GM10248 (cell line): ENCODE measurements at regions not wholly inside any gene's neighbourhood (a gene's known extent, or its start where the extent isn't known, plus 50 kb on each side); places are given as distances from the start of the nearest gene placed in this dataset.

ENCODE experiments used
- CTCF ChIA-PET: fragments of 300-600 bp; sonication (Branson Sonifier 250); formaldehyde crosslinking; extraction: SDS; loops from one replicate; lab custom pipeline; 2021; ENCODE audit warnings: antibody characterized with exemption; lab: Yijun Ruan, JAX
- POLR2A ChIA-PET: fragments of 350-650 bp; sonication (Branson Sonifier 250); formaldehyde crosslinking; extraction: SDS; loops from one replicate; lab custom pipeline; 2020; ENCODE audit warnings: antibody characterized with exemption; lab: Yijun Ruan, JAX
- DNase-seq: peaks from one replicate; pipeline ENCODE4 v3.0.0; 2012; ENCODE audit errors: extremely low spot score
- TF ChIP-seq, protein P1 (sequence below): IDR thresholded peaks from 2 replicates; pipeline ENCODE4 v1.5.1; 2012; ENCODE audit warnings: mild to moderate bottlenecking, low read depth; ENCODE audit errors: extremely low read depth, missing control alignments, control extremely low read depth

DNA sequence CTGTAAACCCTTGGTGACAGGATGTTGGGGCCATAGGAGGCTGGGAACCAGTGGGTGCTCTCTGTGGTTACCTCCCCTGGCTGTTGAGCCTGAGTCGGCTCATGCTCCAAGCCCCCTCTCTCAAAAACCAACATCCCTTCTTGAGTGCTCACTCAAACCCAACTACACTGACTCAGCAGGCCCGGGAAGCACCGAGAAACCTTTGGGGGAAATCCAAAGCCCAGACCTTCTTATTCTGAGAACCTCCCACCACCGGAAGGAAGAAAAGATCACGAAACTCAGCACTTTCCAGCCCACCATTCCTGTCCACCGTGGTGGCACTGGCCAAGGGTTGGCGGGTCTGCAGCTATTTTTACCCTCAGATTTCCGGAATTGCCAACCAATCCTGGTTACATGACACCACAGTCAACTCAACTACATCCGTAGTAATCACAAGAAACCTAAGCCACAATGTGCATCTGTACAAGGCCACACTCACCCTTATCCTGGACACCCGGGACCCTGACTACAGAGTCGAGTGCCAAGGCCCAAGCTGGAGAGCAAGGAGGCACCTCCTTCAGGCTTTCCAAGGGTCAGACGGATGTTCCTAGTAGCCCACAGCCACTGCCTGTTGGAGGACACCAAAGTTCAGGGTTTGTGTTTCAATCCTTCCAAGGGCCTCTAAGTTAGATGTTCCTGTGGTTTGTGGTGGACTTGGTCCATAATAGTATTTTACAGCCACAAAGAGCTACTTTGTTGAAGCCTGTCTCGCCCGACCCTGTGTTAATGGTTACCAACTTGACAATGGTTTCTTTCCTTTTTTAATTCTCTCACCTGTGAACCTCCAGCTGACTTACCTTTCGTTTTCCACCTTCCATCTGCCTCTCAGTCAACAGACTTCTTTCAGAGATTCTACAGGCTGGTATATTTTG is 317.0 kb downstream of the CDC5L start:
- ChIA-PET CTCF (no interaction called here), POLR2A (no interaction called here)
- TF ChIP-seq, protein P1, sequence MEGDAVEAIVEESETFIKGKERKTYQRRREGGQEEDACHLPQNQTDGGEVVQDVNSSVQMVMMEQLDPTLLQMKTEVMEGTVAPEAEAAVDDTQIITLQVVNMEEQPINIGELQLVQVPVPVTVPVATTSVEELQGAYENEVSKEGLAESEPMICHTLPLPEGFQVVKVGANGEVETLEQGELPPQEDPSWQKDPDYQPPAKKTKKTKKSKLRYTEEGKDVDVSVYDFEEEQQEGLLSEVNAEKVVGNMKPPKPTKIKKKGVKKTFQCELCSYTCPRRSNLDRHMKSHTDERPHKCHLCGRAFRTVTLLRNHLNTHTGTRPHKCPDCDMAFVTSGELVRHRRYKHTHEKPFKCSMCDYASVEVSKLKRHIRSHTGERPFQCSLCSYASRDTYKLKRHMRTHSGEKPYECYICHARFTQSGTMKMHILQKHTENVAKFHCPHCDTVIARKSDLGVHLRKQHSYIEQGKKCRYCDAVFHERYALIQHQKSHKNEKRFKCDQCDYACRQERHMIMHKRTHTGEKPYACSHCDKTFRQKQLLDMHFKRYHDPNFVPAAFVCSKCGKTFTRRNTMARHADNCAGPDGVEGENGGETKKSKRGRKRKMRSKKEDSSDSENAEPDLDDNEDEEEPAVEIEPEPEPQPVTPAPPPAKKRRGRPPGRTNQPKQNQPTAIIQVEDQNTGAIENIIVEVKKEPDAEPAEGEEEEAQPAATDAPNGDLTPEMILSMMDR = no peak
- peak; percentile 43 for DNase-seq

- CTCF ChIA-PET = no interaction called here
- POLR2A ChIA-PET = no interaction called here
- no peak for DNase-seq
- TF ChIP-seq, protein P1 = no peak
These were observed 318.1 kb downstream of the CDC5L start for GRCh38 chr6:44705596-44705995.

- ChIA-PET POLR2A (no interaction called here), CTCF (interaction anchor here (1.9 kb wide), 1 partner anchor 10 kb away, joined by 5 read pairs; no protein-coding TSS in a partner anchor)
- no peak for DNase-seq
- TF ChIP-seq, protein P1 = no peak
These were observed 318.5 kb downstream of the CDC5L start for GRCh38 chr6:44706011-44706410.

- DNase-seq = no peak
- TF ChIP-seq, protein P1 = no peak
- POLR2A ChIA-PET = no interaction called here
- CTCF ChIA-PET = no interaction called here
These were observed 320.7 kb downstream of the CDC5L start for GRCh38 chr6:44708208-44708607.

GRCh38 chr6:44712353-44713111 is 325.0 kb downstream of the CDC5L start:
- TF ChIP-seq, protein P1 = no peak
- no peak for DNase-seq
- CTCF ChIA-PET = no interaction called here
- POLR2A ChIA-PET = no interaction called here

GRCh38 chr6:44715188-44715587 is 327.7 kb downstream of the CDC5L start:
- no peak for DNase-seq
- TF ChIP-seq, protein P1 = no peak
- CTCF ChIA-PET = no interaction called here
- POLR2A ChIA-PET = no interaction called here
